PFSK-1 (cell line): ENCODE measurements at regions not wholly inside any gene's neighbourhood (a gene's known extent, or its start where the extent isn't known, plus 50 kb on each side); places are given as distances from the start of the nearest gene placed in this dataset.

Source experiments
- FOXP2 ChIP-seq: optimal IDR thresholded peaks from 2 replicates; pipeline ENCODE3; 2011; ENCODE audit warnings: borderline replicate concordance, control low read depth, inconsistent platforms; ENCODE audit not compliant: insufficient read depth; ENCODE audit errors: extremely low read length, extremely low read depth
- POLR2AphosphoS5 ChIP-seq: IDR thresholded peaks from 2 replicates; pipeline ENCODE4 v1.6.1; 2012; ENCODE audit warnings: low read depth, mild to moderate bottlenecking, control low read depth, low read length, moderate library complexity
- REST ChIP-seq, 2 experiments: IDR thresholded peaks; 2 replicates each; pipeline versions ENCODE4 v1.6.1 to v1.8.0; 2011 to 2012; ENCODE audit warnings: low read depth in 2 of 2, low read length in 2 of 2, control low read depth in 1 of 2, inconsistent platforms in 1 of 2, mild to moderate bottlenecking in 1 of 2, moderate library complexity in 1 of 2; ENCODE audit not compliant: insufficient read depth in 1 of 2
- SIN3A ChIP-seq: IDR thresholded peaks from 2 replicates; pipeline ENCODE4 v1.6.1; 2012; ENCODE audit warnings: mild to moderate bottlenecking, low read length, moderate library complexity, borderline replicate concordance; ENCODE audit not compliant: insufficient read depth

- no peak for TF ChIP-seq POLR2AphosphoS5
- no peak for TF ChIP-seq REST (IDR thresholded peaks at IDR 0.05; ENCODE audit: insufficient read depth in 1 of 2, low read depth in 2 of 2, low read length in 2 of 2)
- TF ChIP-seq SIN3A: no peak
- no peak for TF ChIP-seq FOXP2
Measured at GRCh38 chr13:67437244-67437643, 207.1 kb upstream of the PCDH9 start.
